Tibial nerve (tissue), 4 donors: ENCODE measurements at regions not wholly inside any gene's neighbourhood (a gene's known extent, or its start where the extent isn't known, plus 50 kb on each side); places are given as distances from the start of the nearest gene placed in this dataset.

Experiments used
- CTCF ChIP-seq, 5 experiments: fragments of 200-600 bp in 3 of 5; fragments of 450-650 bp in 2 of 5; sonication (generic) in 3 of 5; IDR thresholded peaks; one replicate each; pipeline ENCODE4 v1.5.1; 2016 to 2019; ENCODE audit warnings: antibody characterized with exemption in 5 of 5, mild to moderate bottlenecking in 3 of 5, moderate library complexity in 2 of 5
- EP300 ChIP-seq, 2 donors: sonication (generic); formaldehyde crosslinking; IDR thresholded peaks; one replicate each; pipeline ENCODE4 v1.6.1; 2017; ENCODE audit warnings: antibody characterized with exemption in 2 of 2, mild to moderate bottlenecking in 1 of 2
- POLR2A ChIP-seq, 2 donors: fragments of 450-650 bp; IDR thresholded peaks; one replicate each; pipeline ENCODE4 v1.6.1; 2017; ENCODE audit warnings: antibody characterized with exemption in 2 of 2, mild to moderate bottlenecking in 2 of 2, moderate library complexity in 2 of 2

GRCh38 chr11:119941171-119941570 lies 196.7 kb downstream of the TRIM29 start:
- TF ChIP-seq CTCF (IDR thresholded peaks at IDR 0.05) (no peak), POLR2A (IDR thresholded peaks at IDR 0.05) (no peak), EP300 (IDR thresholded peaks at IDR 0.05) (no peak)
